Subcutaneous abdominal adipose tissue (tissue), 5 donors: ENCODE measurements at regions not wholly inside any gene's neighbourhood (a gene's known extent, or its start where the extent isn't known, plus 50 kb on each side); places are given as distances from the start of the nearest gene placed in this dataset.
A peak's percentile ranks its signal among the peaks of the same experiment; 100 is the strongest.
"Not testable (repeated sequence)": the region's sequence is repeated elsewhere in the genome, so short reads cannot be mapped to it uniquely, and the experiment has no call there.

Source experiments
- H3K27ac ChIP-seq: one replicate; pipeline ENCODE4 v1.7.0; 2013; ENCODE audit warnings: low read depth, mild to moderate bottlenecking, inconsistent platforms, low read length, moderate library complexity
- H3K27me3 ChIP-seq, 5 donors: one replicate each; pipeline ENCODE4 v1.7.0; 2013; ENCODE audit warnings: low read length in 5 of 5, inconsistent platforms in 1 of 5; ENCODE audit not compliant: control insufficient read depth in 5 of 5, insufficient read depth in 4 of 5
- H3K36me3 ChIP-seq, 5 donors: one replicate each; pipeline ENCODE4 v1.7.0; 2013; ENCODE audit warnings: low read length in 5 of 5; ENCODE audit not compliant: control insufficient read depth in 5 of 5, insufficient read depth in 5 of 5
- H3K4me1 ChIP-seq, 5 donors: one replicate each; pipeline ENCODE4 v1.7.0; 2013; ENCODE audit warnings: low read length in 5 of 5, mild to moderate bottlenecking in 3 of 5, moderate library complexity in 1 of 5; ENCODE audit not compliant: control insufficient read depth in 5 of 5, insufficient read depth in 5 of 5
- H3K4me3 ChIP-seq, 5 donors: one replicate each; pipeline ENCODE4 v1.7.0; 2013; ENCODE audit warnings: low read length in 5 of 5, low read depth in 1 of 5
- H3K9ac ChIP-seq, 5 donors: one replicate each; pipeline ENCODE4 v1.7.0; 2013; ENCODE audit warnings: low read length in 5 of 5, mild to moderate bottlenecking in 4 of 5, moderate library complexity in 3 of 5
- H3K9me3 ChIP-seq, 5 donors: one replicate each; pipeline ENCODE4 v1.7.0; 2013; ENCODE audit warnings: low read length in 5 of 5; ENCODE audit not compliant: control insufficient read depth in 5 of 5
- donor health status: healthy.
- donor health status: healthy.
- donor health status: healthy.
- donor health status: healthy.
- donor health status: healthy.

DNA sequence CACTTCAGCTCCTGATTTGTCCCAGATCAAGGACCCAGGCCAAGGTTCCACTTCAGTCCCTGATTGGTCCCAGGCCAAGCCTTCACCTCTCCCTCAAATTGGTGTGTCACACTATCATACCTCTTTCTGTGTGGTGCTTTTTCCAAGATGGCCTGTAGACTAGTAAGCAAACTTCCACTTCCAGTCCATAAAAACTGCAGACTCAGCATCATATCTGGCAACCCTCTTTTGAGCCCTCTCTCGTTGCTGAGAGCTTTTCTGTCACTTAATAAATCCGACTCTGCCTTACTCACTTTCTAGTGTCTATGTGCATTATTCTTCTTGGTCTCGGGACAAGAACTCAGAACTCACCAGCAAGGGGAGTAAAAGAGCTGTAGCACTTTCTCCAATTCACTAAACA lies 1395.1 kb downstream of the LRFN5 start:
- Histone ChIP-seq H3K9me3 (peaks cover 9 to 40% (median 34%) of the 10 kb centered on the region in 5 donors), H3K27me3 (no peaks in the 10 kb centered on the region), H3K27ac (no peak overlapping the region), H3K4me3 (peak overlapping the region in 2 of 5 donors; percentile 9 to 33), H3K4me1 (no peaks in the 10 kb centered on the region), H3K36me3 (no peaks in the 10 kb centered on the region), H3K9ac (no peak overlapping the region)

GRCh38 chr14:42994051-42994736 lies 1387.5 kb downstream of the LRFN5 start:
- no peaks in the 10 kb centered on the region for H3K36me3 ChIP-seq
- H3K9ac ChIP-seq = no peak overlapping the region
- H3K4me1 ChIP-seq = no peaks in the 10 kb centered on the region
- H3K4me3 ChIP-seq = no peak overlapping the region
- H3K27me3 ChIP-seq = no peaks in the 10 kb centered on the region
- no peaks in the 10 kb centered on the region for H3K9me3 ChIP-seq
- H3K27ac ChIP-seq = no peak overlapping the region

DNA sequence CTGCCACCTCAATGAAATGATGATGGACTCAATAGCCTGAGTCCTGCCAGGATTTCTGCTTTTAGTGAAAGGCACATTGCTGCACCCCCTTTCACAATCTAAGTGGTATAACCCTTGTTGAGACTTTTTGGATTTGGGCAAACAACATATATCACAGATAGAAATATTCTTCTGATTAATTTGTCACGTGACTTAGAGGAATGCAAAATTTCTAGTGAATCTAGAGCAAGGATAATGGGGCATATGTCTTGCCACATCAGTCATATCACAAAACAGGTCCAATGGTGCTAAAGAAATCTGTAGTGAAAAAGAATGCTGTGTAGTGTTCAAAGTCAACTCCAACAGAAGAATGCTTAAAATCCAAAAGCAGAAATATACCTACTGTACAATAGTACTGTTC lies 1386.3 kb downstream of the LRFN5 start:
- H3K9ac ChIP-seq = no peak overlapping the region
- H3K4me3 ChIP-seq = no peak overlapping the region
- H3K36me3 ChIP-seq = no peaks in the 10 kb centered on the region
- no peaks in the 10 kb centered on the region for H3K9me3 ChIP-seq
- H3K27me3 ChIP-seq = no peaks in the 10 kb centered on the region
- H3K4me1 ChIP-seq = no peaks in the 10 kb centered on the region
- no peak overlapping the region for H3K27ac ChIP-seq

- Histone ChIP-seq H3K9me3 (no peaks in the 10 kb centered on the region), H3K4me1 (no peaks in the 10 kb centered on the region), H3K36me3 (no peaks in the 10 kb centered on the region), H3K4me3 (no peak overlapping the region), H3K27me3 (no peaks in the 10 kb centered on the region), H3K9ac (no peak overlapping the region), H3K27ac (no peak overlapping the region)
Measured at GRCh38 chr14:42980419-42980818, 1373.7 kb downstream of the LRFN5 start.

GRCh38 chr14:42973171-42973570 lies 1366.5 kb downstream of the LRFN5 start:
- H3K27me3 ChIP-seq, H3K36me3 ChIP-seq, H3K9ac ChIP-seq, H3K9me3 ChIP-seq, H3K4me3 ChIP-seq, H3K27ac ChIP-seq, H3K4me1 ChIP-seq: not testable (repeated sequence)

- H3K27me3 ChIP-seq = no peaks in the 10 kb centered on the region
- H3K4me1 ChIP-seq = no peaks in the 10 kb centered on the region
- no peaks in the 10 kb centered on the region for H3K9me3 ChIP-seq
- no peak overlapping the region for H3K4me3 ChIP-seq
- H3K36me3 ChIP-seq = no peaks in the 10 kb centered on the region
- H3K27ac ChIP-seq = no peak overlapping the region
- no peak overlapping the region for H3K9ac ChIP-seq
Measured at GRCh38 chr14:42965512-42965911, 1358.8 kb downstream of the LRFN5 start.

DNA sequence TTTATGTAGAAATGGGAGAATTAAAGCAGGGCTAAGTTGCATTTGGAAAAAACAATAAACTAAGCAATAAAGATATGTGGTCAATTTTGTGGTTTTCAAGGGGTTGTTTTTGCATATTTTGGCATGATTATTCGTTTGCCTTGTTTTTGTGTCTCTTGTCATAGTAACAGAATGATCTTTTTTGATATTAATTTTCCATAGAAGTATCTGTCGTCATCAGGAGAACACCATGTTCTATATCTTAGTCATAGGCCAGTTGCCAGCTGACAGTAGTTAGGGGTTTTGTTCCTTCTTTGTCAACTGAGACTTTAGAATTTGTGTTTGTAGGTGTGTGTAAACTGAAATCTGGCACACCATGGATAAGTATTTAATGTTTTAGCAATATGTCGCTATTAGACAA lies 1354.8 kb downstream of the LRFN5 start:
- Histone ChIP-seq H3K4me3 (no peak overlapping the region), H3K9ac (no peak overlapping the region), H3K4me1 (no peaks in the 10 kb centered on the region), H3K27ac (no peak overlapping the region), H3K36me3 (no peaks in the 10 kb centered on the region), H3K9me3 (no peaks in the 10 kb centered on the region), H3K27me3 (no peaks in the 10 kb centered on the region)

DNA sequence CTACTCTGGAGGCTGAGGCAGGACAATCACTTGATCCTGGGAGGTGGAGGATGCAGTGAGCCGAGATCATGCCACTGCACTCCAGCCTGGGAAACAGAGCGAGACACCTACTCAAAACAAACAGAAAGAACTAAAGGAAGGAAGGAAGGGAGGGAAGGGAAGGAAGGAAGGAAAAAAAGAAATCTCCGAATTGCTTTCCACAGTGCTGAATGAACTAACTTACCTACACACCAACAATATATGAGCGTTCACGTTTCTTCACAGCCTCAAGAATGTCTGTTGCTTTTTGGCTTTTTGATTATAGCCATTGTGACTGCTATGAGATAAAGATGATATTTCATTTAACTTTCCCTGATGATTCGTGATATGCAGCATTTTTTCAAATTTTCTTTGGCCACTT lies 1343.7 kb downstream of the LRFN5 start:
- H3K27me3 ChIP-seq = no peaks in the 10 kb centered on the region
- no peaks in the 10 kb centered on the region for H3K36me3 ChIP-seq
- no peak overlapping the region for H3K9ac ChIP-seq
- no peak overlapping the region for H3K4me3 ChIP-seq
- no peak overlapping the region for H3K27ac ChIP-seq
- H3K9me3 ChIP-seq = peaks cover 0 to 13% (median 6%) of the 10 kb centered on the region in 5 donors
- H3K4me1 ChIP-seq = no peaks in the 10 kb centered on the region

DNA sequence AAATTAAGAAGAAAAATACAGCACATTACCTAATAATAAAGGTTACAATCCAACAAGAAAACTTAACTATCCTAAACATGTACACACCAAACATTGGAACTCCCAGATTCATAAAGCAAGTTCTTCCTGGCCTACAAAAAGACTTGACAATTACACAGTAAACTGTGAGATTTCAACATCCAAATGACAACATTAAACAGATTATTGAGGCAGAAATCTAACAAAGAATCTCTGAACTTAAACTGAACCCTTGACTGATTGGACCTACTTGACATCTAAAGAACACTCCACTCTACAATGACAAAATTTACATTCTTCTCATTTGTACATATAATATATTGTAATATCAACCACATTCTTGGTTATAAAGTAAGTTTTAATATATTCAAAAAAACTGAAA lies 1341.3 kb downstream of the LRFN5 start:
- Histone ChIP-seq H3K27ac (no peak overlapping the region), H3K27me3 (no peaks in the 10 kb centered on the region), H3K36me3 (no peaks in the 10 kb centered on the region), H3K9ac (no peak overlapping the region), H3K4me1 (no peaks in the 10 kb centered on the region), H3K9me3 (peaks cover 0 to 13% (median 6%) of the 10 kb centered on the region in 5 donors), H3K4me3 (no peak overlapping the region)

- no peaks in the 10 kb centered on the region for H3K4me1 ChIP-seq
- no peaks in the 10 kb centered on the region for H3K9me3 ChIP-seq
- no peak overlapping the region for H3K27ac ChIP-seq
- no peaks in the 10 kb centered on the region for H3K36me3 ChIP-seq
- no peaks in the 10 kb centered on the region for H3K27me3 ChIP-seq
- no peak overlapping the region for H3K9ac ChIP-seq
- H3K4me3 ChIP-seq = no peak overlapping the region
Measured at GRCh38 chr14:42944284-42944683, 1337.6 kb downstream of the LRFN5 start.
